Neural cell (in vitro differentiated cells): ENCODE measurements at regions not wholly inside any gene's neighbourhood (a gene's known extent, or its start where the extent isn't known, plus 50 kb on each side); places are given as distances from the start of the nearest gene placed in this dataset.

ENCODE experiments used
- EP300 ChIP-seq: fragments of 450-650 bp; conservative IDR thresholded peaks from 2 replicates; pipeline ENCODE4 v1.6.1; 2014; ENCODE audit warnings: antibody characterized with exemption, mild to moderate bottlenecking, moderate library complexity; ENCODE audit not compliant: poor library complexity, severe bottlenecking
- POLR2AphosphoS5 ChIP-seq: IDR thresholded peaks from 2 replicates; pipeline ENCODE4 v1.6.1; 2012
- SMC3 ChIP-seq: fragments of 450-650 bp; conservative IDR thresholded peaks from 2 replicates; pipeline ENCODE4 v1.6.1; 2014; ENCODE audit warnings: antibody characterized with exemption, mild to moderate bottlenecking, moderate library complexity; ENCODE audit not compliant: poor library complexity
- TF ChIP-seq, protein P1 (sequence below): fragments of 450-650 bp; IDR thresholded peaks from 2 replicates; pipeline ENCODE4 v1.5.1; 2014; ENCODE audit warnings: antibody characterized with exemption, mild to moderate bottlenecking, moderate library complexity; ENCODE audit not compliant: poor library complexity, severe bottlenecking
- TF ChIP-seq, protein P2 (sequence below): IDR thresholded peaks from 2 replicates; pipeline ENCODE4 v1.6.1; 2012; ENCODE audit warnings: borderline replicate concordance

DNA sequence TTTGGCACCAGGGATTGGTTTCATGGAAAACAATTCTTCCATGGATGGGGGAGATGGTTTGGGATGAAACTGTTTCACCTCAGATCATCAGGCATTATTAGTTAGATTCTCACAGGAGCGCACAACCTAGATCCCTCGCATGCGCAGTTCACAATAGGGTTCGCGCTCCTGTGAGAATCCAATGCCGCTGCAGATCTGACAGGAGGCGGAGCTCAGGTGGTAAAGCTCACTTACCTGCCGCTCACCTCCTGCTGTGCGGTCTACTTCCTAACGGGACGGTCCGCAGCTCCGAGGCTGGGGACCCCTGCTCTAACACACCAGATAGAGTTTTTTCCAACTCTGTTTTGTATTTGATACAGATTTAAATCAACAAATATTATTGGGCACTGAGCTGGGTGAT lies 286.5 kb downstream of the MTX2 start:
- TF ChIP-seq, protein P1, sequence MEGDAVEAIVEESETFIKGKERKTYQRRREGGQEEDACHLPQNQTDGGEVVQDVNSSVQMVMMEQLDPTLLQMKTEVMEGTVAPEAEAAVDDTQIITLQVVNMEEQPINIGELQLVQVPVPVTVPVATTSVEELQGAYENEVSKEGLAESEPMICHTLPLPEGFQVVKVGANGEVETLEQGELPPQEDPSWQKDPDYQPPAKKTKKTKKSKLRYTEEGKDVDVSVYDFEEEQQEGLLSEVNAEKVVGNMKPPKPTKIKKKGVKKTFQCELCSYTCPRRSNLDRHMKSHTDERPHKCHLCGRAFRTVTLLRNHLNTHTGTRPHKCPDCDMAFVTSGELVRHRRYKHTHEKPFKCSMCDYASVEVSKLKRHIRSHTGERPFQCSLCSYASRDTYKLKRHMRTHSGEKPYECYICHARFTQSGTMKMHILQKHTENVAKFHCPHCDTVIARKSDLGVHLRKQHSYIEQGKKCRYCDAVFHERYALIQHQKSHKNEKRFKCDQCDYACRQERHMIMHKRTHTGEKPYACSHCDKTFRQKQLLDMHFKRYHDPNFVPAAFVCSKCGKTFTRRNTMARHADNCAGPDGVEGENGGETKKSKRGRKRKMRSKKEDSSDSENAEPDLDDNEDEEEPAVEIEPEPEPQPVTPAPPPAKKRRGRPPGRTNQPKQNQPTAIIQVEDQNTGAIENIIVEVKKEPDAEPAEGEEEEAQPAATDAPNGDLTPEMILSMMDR = no peak
- TF ChIP-seq SMC3 (no peak), EP300 (no peak), POLR2AphosphoS5 (no peak)
- TF ChIP-seq, protein P2, sequence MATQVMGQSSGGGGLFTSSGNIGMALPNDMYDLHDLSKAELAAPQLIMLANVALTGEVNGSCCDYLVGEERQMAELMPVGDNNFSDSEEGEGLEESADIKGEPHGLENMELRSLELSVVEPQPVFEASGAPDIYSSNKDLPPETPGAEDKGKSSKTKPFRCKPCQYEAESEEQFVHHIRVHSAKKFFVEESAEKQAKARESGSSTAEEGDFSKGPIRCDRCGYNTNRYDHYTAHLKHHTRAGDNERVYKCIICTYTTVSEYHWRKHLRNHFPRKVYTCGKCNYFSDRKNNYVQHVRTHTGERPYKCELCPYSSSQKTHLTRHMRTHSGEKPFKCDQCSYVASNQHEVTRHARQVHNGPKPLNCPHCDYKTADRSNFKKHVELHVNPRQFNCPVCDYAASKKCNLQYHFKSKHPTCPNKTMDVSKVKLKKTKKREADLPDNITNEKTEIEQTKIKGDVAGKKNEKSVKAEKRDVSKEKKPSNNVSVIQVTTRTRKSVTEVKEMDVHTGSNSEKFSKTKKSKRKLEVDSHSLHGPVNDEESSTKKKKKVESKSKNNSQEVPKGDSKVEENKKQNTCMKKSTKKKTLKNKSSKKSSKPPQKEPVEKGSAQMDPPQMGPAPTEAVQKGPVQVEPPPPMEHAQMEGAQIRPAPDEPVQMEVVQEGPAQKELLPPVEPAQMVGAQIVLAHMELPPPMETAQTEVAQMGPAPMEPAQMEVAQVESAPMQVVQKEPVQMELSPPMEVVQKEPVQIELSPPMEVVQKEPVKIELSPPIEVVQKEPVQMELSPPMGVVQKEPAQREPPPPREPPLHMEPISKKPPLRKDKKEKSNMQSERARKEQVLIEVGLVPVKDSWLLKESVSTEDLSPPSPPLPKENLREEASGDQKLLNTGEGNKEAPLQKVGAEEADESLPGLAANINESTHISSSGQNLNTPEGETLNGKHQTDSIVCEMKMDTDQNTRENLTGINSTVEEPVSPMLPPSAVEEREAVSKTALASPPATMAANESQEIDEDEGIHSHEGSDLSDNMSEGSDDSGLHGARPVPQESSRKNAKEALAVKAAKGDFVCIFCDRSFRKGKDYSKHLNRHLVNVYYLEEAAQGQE = no peak
